ENCODE measurements at regions not wholly inside any gene's neighbourhood (a gene's known extent, or its start where the extent isn't known, plus 50 kb on each side); places are given as distances from the start of the nearest gene placed in this dataset.

DNA sequence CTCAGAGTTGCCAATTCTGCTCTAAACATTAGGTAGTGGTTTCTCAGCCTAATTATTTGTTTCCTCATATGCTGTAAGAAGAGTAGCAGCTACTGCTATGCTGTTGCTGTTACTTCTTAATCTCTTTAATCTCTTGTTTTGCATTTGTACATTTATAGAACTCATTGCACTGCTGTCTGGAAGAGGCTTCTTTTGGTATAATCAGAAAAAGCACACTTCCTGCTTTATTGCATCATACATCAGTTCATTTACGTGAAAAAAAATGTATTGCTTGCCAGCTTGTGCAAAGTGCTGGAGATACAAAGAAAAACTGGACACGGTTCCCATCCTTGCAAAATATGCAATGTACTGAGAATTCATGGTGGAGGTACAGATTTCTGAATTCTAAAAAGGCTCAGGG, 332.0 kb downstream of the GRXCR1 start:
- TF ChIP-seq, protein P1, sequence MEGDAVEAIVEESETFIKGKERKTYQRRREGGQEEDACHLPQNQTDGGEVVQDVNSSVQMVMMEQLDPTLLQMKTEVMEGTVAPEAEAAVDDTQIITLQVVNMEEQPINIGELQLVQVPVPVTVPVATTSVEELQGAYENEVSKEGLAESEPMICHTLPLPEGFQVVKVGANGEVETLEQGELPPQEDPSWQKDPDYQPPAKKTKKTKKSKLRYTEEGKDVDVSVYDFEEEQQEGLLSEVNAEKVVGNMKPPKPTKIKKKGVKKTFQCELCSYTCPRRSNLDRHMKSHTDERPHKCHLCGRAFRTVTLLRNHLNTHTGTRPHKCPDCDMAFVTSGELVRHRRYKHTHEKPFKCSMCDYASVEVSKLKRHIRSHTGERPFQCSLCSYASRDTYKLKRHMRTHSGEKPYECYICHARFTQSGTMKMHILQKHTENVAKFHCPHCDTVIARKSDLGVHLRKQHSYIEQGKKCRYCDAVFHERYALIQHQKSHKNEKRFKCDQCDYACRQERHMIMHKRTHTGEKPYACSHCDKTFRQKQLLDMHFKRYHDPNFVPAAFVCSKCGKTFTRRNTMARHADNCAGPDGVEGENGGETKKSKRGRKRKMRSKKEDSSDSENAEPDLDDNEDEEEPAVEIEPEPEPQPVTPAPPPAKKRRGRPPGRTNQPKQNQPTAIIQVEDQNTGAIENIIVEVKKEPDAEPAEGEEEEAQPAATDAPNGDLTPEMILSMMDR (IDR thresholded peaks at IDR 0.05), result no peak
- TF ChIP-seq ZFX (IDR thresholded peaks at IDR 0.05; ENCODE audit: borderline replicate concordance), result no peak

Data from 22Rv1 (cell line).